Mesenchymal stem cell (in vitro differentiated cells and primary cell): ENCODE measurements at regions not wholly inside any gene's neighbourhood (a gene's known extent, or its start where the extent isn't known, plus 50 kb on each side); places are given as distances from the start of the nearest gene placed in this dataset.

Experiments used
- DNase-seq: peaks from one replicate; pipeline ENCODE4 v3.0.0-alpha.2; 2013
- H2AFZ ChIP-seq: one replicate; pipeline ENCODE4 v1.6.1; 2013; ENCODE audit warnings: low read depth, mild to moderate bottlenecking, control low read depth, inconsistent platforms, low read length, moderate library complexity
- H2AK5ac ChIP-seq: 2 replicates; pipeline ENCODE4 v1.6.1; 2013; ENCODE audit warnings: low read length, moderate library complexity, mild to moderate bottlenecking, inconsistent platforms; ENCODE audit not compliant: severe bottlenecking
- H2BK120ac ChIP-seq: one replicate; pipeline ENCODE4 v1.6.1; 2013; ENCODE audit warnings: low read depth, mild to moderate bottlenecking, inconsistent platforms, low read length, moderate library complexity
- H2BK12ac ChIP-seq, 2 experiments: one replicate each; pipeline ENCODE4 v1.6.1; 2013; ENCODE audit warnings: inconsistent platforms in 2 of 2, low read length in 2 of 2, mild to moderate bottlenecking in 2 of 2, moderate library complexity in 2 of 2, control low read depth in 1 of 2
- H2BK15ac ChIP-seq: one replicate; pipeline ENCODE4 v1.6.1; 2013; ENCODE audit warnings: mild to moderate bottlenecking, low read depth, inconsistent platforms; ENCODE audit not compliant: poor library complexity, severe bottlenecking
- H2BK5ac ChIP-seq: 2 replicates; pipeline ENCODE4 v1.6.1; 2013; ENCODE audit warnings: low read depth, mild to moderate bottlenecking, low read length, control low read depth, inconsistent platforms; ENCODE audit not compliant: poor library complexity, severe bottlenecking
- H3K14ac ChIP-seq, 2 experiments: one replicate each; pipeline ENCODE4 v1.6.1; 2013; ENCODE audit warnings: inconsistent platforms in 2 of 2, low read length in 2 of 2, control low read depth in 1 of 2, mild to moderate bottlenecking in 1 of 2, moderate library complexity in 1 of 2
- H3K18ac ChIP-seq, 2 experiments: one replicate each; pipeline ENCODE4 v1.6.1; 2013; ENCODE audit warnings: inconsistent platforms in 2 of 2, low read length in 2 of 2, control low read depth in 1 of 2, low read depth in 1 of 2, mild to moderate bottlenecking in 1 of 2
- H3K23ac ChIP-seq, 2 experiments: one replicate each; pipeline ENCODE4 v1.6.1; 2013; ENCODE audit warnings: inconsistent platforms in 2 of 2, low read length in 2 of 2, mild to moderate bottlenecking in 2 of 2, moderate library complexity in 2 of 2, control low read depth in 1 of 2
- H3K27ac ChIP-seq: 2 replicates; pipeline ENCODE4 v1.5.1; 2013; ENCODE audit warnings: mild to moderate bottlenecking, moderate library complexity, low read length, control low read depth, inconsistent platforms; ENCODE audit not compliant: poor library complexity, severe bottlenecking
- H3K27me3 ChIP-seq, 2 experiments: 2 replicates each; pipeline versions ENCODE4 v1.6.1 to v1.7.0; 2013; ENCODE audit warnings: low read length in 2 of 2, mild to moderate bottlenecking in 2 of 2, moderate library complexity in 2 of 2, control low read depth in 1 of 2, inconsistent platforms in 1 of 2; ENCODE audit not compliant: control insufficient read depth in 1 of 2, insufficient read depth in 1 of 2
- H3K36me3 ChIP-seq, 2 experiments: 2 replicates each; pipeline versions ENCODE4 v1.6.1 to v1.7.0; 2013; ENCODE audit warnings: low read length in 2 of 2, control low read depth in 1 of 2, inconsistent platforms in 1 of 2, low read depth in 1 of 2, mild to moderate bottlenecking in 1 of 2; ENCODE audit not compliant: insufficient read depth in 2 of 2, control insufficient read depth in 1 of 2
- H3K4ac ChIP-seq, 2 experiments: one replicate each; pipeline ENCODE4 v1.6.1; 2013; ENCODE audit warnings: inconsistent platforms in 2 of 2, low read length in 2 of 2, mild to moderate bottlenecking in 2 of 2, moderate library complexity in 2 of 2, control low read depth in 1 of 2, low read depth in 1 of 2
- H3K4me1 ChIP-seq: 2 replicates; pipeline ENCODE4 v1.6.1; 2013; ENCODE audit warnings: low read depth, low read length, control low read depth; ENCODE audit not compliant: control insufficient read depth, insufficient read depth
- H3K4me2 ChIP-seq: 2 replicates; pipeline ENCODE4 v1.6.1; 2013; ENCODE audit warnings: low read length, mild to moderate bottlenecking, inconsistent platforms; ENCODE audit not compliant: poor library complexity, severe bottlenecking
- H3K4me3 ChIP-seq, 2 experiments: 2 replicates each; pipeline versions ENCODE4 v1.5.1 to v1.7.0; 2013; ENCODE audit warnings: low read length in 2 of 2, mild to moderate bottlenecking in 2 of 2, control low read depth in 1 of 2, low read depth in 1 of 2; ENCODE audit not compliant: insufficient read depth in 1 of 2
- H3K79me1 ChIP-seq: replicated peaks from 2 replicates; pipeline ENCODE4 v1.6.1; 2013; ENCODE audit warnings: mild to moderate bottlenecking, control low read depth, low read length, inconsistent platforms; ENCODE audit not compliant: poor library complexity, severe bottlenecking
- H3K9ac ChIP-seq: 2 replicates; pipeline ENCODE4 v1.7.0; 2013; ENCODE audit warnings: mild to moderate bottlenecking, low read length, moderate library complexity
- H3K9me3 ChIP-seq: 2 replicates; pipeline ENCODE4 v1.7.0; 2013; ENCODE audit warnings: mild to moderate bottlenecking, low read length; ENCODE audit not compliant: control insufficient read depth
- H4K8ac ChIP-seq: one replicate; pipeline ENCODE4 v1.6.1; 2013; ENCODE audit warnings: inconsistent platforms, mild to moderate bottlenecking, low read length, moderate library complexity
- H4K91ac ChIP-seq: one replicate; pipeline ENCODE4 v1.6.1; 2013; ENCODE audit warnings: mild to moderate bottlenecking, low read length, inconsistent platforms
- WGBS: methylation state at CpG from one replicate; pipeline ENCODE4 v1.1.7; 2013; ENCODE audit warnings: mixed read lengths; 5-methylcytosine and 5-hydroxymethylcytosine counted together

DNA sequence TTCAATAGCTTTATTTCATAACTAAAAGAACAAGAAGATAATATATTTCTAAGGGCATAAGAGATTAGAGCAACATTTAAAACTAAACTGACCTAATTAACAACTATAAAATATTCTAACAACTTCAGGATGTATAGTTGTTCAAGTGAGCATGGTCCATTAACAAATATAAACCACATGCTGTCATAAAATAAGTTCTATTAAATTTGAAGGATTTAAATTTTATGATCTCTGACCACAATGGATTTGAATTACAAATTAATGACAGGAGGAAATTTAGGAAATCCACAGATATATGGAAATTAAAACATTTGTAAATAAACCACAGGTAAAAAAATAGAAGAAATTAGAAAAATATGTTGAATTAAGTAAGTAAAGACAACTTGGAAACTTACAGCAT lies 196.5 kb upstream of the PCDH20 start:
- H3K4ac ChIP-seq, result no peak overlapping the region
- no peak overlapping the region for H3K9ac ChIP-seq
- H2AFZ ChIP-seq, result no peak overlapping the region
- H3K9me3 ChIP-seq, result no peaks in the 10 kb centered on the region
- no peak overlapping the region for H3K18ac ChIP-seq
- H2AK5ac ChIP-seq, result no peak overlapping the region
- no peak overlapping the region for H2BK120ac ChIP-seq
- H3K4me2 ChIP-seq, result no peak overlapping the region
- no peaks in the 10 kb centered on the region for H3K79me1 ChIP-seq
- H2BK12ac ChIP-seq, result no peak overlapping the region
- no peak overlapping the region for H3K4me3 ChIP-seq
- no peak overlapping the region for H4K91ac ChIP-seq
- no peak overlapping the region for H4K8ac ChIP-seq
- H3K27ac ChIP-seq, result no peak overlapping the region
- no peaks in the 10 kb centered on the region for H3K4me1 ChIP-seq
- no peak overlapping the region for H2BK5ac ChIP-seq
- no peak overlapping the region for H3K14ac ChIP-seq
- no peak for DNase-seq
- H3K23ac ChIP-seq, result no peak overlapping the region
- H2BK15ac ChIP-seq, result no peak overlapping the region
- no peaks in the 10 kb centered on the region for H3K27me3 ChIP-seq
- H3K36me3 ChIP-seq, result no peaks in the 10 kb centered on the region

DNA sequence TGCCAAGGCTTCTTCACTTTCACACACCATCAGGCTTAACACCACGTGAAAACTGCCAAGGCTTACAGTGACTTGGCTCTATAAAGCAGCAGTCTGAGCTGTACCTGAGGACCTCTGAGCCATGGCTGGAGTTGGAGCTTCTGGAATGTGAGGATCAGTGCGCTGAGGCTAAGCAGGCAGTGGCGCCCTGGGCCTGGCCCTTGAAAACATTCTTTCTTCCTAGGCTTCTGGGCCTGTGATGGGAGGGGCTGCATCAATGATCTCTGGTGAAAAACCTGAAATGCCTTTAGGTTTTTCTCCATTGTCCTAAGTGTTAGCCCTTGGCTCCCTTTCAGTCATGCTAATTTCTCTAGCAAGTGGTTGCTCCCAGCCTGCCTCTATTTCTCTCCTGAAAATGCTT lies 192.5 kb upstream of the PCDH20 start:
- Histone ChIP-seq H3K4me2 (no peak overlapping the region), H4K91ac (no peak overlapping the region), H2AFZ (no peak overlapping the region), H4K8ac (no peak overlapping the region), H3K14ac (no peak overlapping the region), H3K36me3 (no peaks in the 10 kb centered on the region), H3K79me1 (no peaks in the 10 kb centered on the region), H2BK15ac (no peak overlapping the region), H3K23ac (no peak overlapping the region), H3K18ac (no peak overlapping the region), H2BK120ac (no peak overlapping the region), H3K9ac (no peak overlapping the region), H3K4me1 (no peaks in the 10 kb centered on the region), H3K4ac (no peak overlapping the region), H2BK5ac (no peak overlapping the region), H3K4me3 (no peak overlapping the region), H3K27ac (no peak overlapping the region), H2BK12ac (no peak overlapping the region), H3K9me3 (no peaks in the 10 kb centered on the region), H2AK5ac (no peak overlapping the region), H3K27me3 (no peaks in the 10 kb centered on the region)
- 47% methylated on average over 3 of the region's 3 CpGs for WGBS
- DNase-seq, result no peak

DNA sequence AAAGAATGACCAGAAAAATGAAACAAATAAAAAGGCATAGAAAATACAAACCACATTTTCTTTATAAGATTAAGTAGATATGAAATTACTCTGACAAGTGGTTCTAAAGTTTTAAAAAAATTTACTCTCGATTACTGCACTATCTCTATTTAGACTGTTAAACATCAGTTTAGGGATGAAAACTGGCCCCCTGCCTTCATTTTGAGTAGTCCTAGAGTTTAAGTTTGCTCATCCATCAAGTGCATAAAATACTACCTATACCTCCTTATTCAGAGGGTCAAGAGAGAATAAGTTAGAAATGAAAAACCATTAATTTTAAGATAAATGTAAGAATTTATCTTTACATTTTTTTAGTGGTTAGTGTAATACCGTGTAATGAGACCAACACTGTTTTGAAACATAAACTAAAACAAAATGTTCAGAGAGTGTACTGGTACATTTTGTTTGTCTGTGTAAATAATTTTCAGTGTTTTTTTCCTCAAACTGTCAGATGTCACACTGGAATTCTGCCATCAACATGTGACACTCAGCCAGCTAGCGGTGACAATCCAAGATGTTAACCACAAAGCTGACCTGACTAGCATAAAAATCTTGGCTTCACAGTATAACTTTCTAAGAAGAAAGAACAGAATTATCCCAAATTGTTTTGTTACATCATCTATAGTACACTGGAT lies 184.8 kb upstream of the PCDH20 start:
- no peaks in the 10 kb centered on the region for H3K79me1 ChIP-seq
- H3K4ac ChIP-seq, result no peak overlapping the region
- H3K14ac ChIP-seq, result no peak overlapping the region
- no peak overlapping the region for H3K23ac ChIP-seq
- H3K9ac ChIP-seq, result no peak overlapping the region
- no peaks in the 10 kb centered on the region for H3K36me3 ChIP-seq
- no peak overlapping the region for H3K4me2 ChIP-seq
- H3K9me3 ChIP-seq, result no peaks in the 10 kb centered on the region
- no peak overlapping the region for H2BK15ac ChIP-seq
- no peak for DNase-seq
- 100% methylated on average over 1 of the region's 3 CpGs for WGBS
- H4K91ac ChIP-seq, result no peak overlapping the region
- H4K8ac ChIP-seq, result no peak overlapping the region
- H2BK12ac ChIP-seq, result no peak overlapping the region
- no peak overlapping the region for H2BK5ac ChIP-seq
- H3K27ac ChIP-seq, result no peak overlapping the region
- H2AFZ ChIP-seq, result no peak overlapping the region
- H3K4me1 ChIP-seq, result no peaks in the 10 kb centered on the region
- H2BK120ac ChIP-seq, result no peak overlapping the region
- H3K18ac ChIP-seq, result no peak overlapping the region
- no peaks in the 10 kb centered on the region for H3K27me3 ChIP-seq
- no peak overlapping the region for H3K4me3 ChIP-seq
- no peak overlapping the region for H2AK5ac ChIP-seq

DNA sequence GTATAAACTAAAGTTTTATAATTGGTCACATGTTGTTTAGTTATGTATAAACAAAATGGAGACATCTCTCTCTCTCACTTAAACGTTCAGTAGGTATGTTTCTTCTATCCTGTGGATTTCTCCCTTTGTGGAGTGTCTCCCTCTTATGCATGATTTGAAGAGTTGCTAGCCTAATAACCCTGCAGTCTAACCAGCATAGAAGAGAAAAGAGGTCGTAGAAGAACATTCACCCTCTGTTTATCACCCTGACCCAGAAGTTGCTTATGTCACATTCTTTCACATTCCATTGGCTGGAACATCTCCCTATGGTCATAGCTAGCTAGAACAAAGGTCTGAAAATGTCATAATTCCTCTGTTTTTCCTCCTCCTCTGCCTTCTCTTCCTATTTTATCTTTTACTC lies 176.8 kb upstream of the PCDH20 start:
- H3K27ac ChIP-seq, result no peak overlapping the region
- no peak overlapping the region for H3K4me3 ChIP-seq
- no peaks in the 10 kb centered on the region for H3K27me3 ChIP-seq
- no peak overlapping the region for H4K8ac ChIP-seq
- H2BK15ac ChIP-seq, result no peak overlapping the region
- 19% methylated on average over 2 of the region's 2 CpGs for WGBS
- H3K9me3 ChIP-seq, result no peaks in the 10 kb centered on the region
- H3K18ac ChIP-seq, result no peak overlapping the region
- no peak overlapping the region for H4K91ac ChIP-seq
- no peak for DNase-seq
- H3K79me1 ChIP-seq, result no peaks in the 10 kb centered on the region
- H2BK5ac ChIP-seq, result no peak overlapping the region
- no peak overlapping the region for H3K4ac ChIP-seq
- H2BK12ac ChIP-seq, result no peak overlapping the region
- H3K23ac ChIP-seq, result no peak overlapping the region
- no peak overlapping the region for H3K4me2 ChIP-seq
- no peak overlapping the region for H2BK120ac ChIP-seq
- H3K4me1 ChIP-seq, result no peaks in the 10 kb centered on the region
- no peak overlapping the region for H2AK5ac ChIP-seq
- H3K9ac ChIP-seq, result no peak overlapping the region
- H2AFZ ChIP-seq, result no peak overlapping the region
- no peaks in the 10 kb centered on the region for H3K36me3 ChIP-seq
- H3K14ac ChIP-seq, result no peak overlapping the region
